ENCODE measurements at regions not wholly inside any gene's neighbourhood (a gene's known extent, or its start where the extent isn't known, plus 50 kb on each side); places are given as distances from the start of the nearest gene placed in this dataset.

- TF ChIP-seq, protein P1, sequence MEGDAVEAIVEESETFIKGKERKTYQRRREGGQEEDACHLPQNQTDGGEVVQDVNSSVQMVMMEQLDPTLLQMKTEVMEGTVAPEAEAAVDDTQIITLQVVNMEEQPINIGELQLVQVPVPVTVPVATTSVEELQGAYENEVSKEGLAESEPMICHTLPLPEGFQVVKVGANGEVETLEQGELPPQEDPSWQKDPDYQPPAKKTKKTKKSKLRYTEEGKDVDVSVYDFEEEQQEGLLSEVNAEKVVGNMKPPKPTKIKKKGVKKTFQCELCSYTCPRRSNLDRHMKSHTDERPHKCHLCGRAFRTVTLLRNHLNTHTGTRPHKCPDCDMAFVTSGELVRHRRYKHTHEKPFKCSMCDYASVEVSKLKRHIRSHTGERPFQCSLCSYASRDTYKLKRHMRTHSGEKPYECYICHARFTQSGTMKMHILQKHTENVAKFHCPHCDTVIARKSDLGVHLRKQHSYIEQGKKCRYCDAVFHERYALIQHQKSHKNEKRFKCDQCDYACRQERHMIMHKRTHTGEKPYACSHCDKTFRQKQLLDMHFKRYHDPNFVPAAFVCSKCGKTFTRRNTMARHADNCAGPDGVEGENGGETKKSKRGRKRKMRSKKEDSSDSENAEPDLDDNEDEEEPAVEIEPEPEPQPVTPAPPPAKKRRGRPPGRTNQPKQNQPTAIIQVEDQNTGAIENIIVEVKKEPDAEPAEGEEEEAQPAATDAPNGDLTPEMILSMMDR (IDR thresholded peaks at IDR 0.05) = no peak
- TF ChIP-seq ZFX (IDR thresholded peaks at IDR 0.05; ENCODE audit: borderline replicate concordance) = no peak
Measured at GRCh38 chr6:148074291-148074690, 268.3 kb upstream of the SASH1 start.
